HepG2 (cell line): ENCODE measurements at regions not wholly inside any gene's neighbourhood (a gene's known extent, or its start where the extent isn't known, plus 50 kb on each side); places are given as distances from the start of the nearest gene placed in this dataset.

Experiments
- CCAR2 ChIP-seq: fragments of 200-400 bp; formaldehyde crosslinking; optimal IDR thresholded peaks from 2 replicates; pipeline ENCODE3; 2018; ENCODE audit warnings: low read depth, mild to moderate bottlenecking, low read length, moderate library complexity
- CSRNP1 ChIP-seq: sonication (generic); formaldehyde crosslinking; IDR thresholded peaks from 2 replicates; pipeline ENCODE4 v1.8.1; 2023; ENCODE audit warnings: mild to moderate bottlenecking, missing genetic modification reagents
- EEA1 ChIP-seq: sonication (generic); formaldehyde crosslinking; IDR thresholded peaks from 2 replicates; pipeline ENCODE4 v1.5.1; 2020; ENCODE audit warnings: mild to moderate bottlenecking, missing genetic modification reagents, borderline replicate concordance
- GFI1 ChIP-seq: sonication (generic); formaldehyde crosslinking; IDR thresholded peaks from 2 replicates; pipeline ENCODE4 v1.5.0; 2020; ENCODE audit warnings: missing genetic modification reagents, mild to moderate bottlenecking, borderline replicate concordance
- HMG20A ChIP-seq: IDR thresholded peaks from 2 replicates; pipeline ENCODE4 v1.6.1; 2016; ENCODE audit warnings: borderline replicate concordance
- IRF9 ChIP-seq: sonication (generic); formaldehyde crosslinking; IDR thresholded peaks from 2 replicates; pipeline ENCODE4 v1.8.0; 2022; ENCODE audit warnings: missing genetic modification reagents, mild to moderate bottlenecking, borderline replicate concordance
- JDP2 ChIP-seq: sonication (generic); formaldehyde crosslinking; IDR thresholded peaks from 2 replicates; pipeline ENCODE4 v1.8.1; 2022; ENCODE audit warnings: missing genetic modification reagents, borderline replicate concordance
- NFYC ChIP-seq: IDR thresholded peaks from 2 replicates; pipeline ENCODE4 v1.6.1; 2016; ENCODE audit warnings: missing genetic modification reagents, missing compliant biosample characterization
- PHF5A ChIP-seq: IDR thresholded peaks from one replicate; pipeline ENCODE4 v1.6.1; 2018; ENCODE audit warnings: low read depth, missing genetic modification reagents; ENCODE audit not compliant: unreplicated experiment
- PREB ChIP-seq: sonication (generic); formaldehyde crosslinking; IDR thresholded peaks from 2 replicates; pipeline ENCODE4 v1.4.0; 2020; ENCODE audit warnings: missing genetic modification reagents
- PRMT3 ChIP-seq: sonication (generic); formaldehyde crosslinking; IDR thresholded peaks from 2 replicates; pipeline ENCODE4 v1.8.1; 2022; ENCODE audit warnings: low read depth, mild to moderate bottlenecking, moderate library complexity, missing genetic modification reagents, borderline replicate concordance
- REXO4 ChIP-seq: sonication (generic); formaldehyde crosslinking; IDR thresholded peaks from 2 replicates; pipeline ENCODE4 v1.8.0; 2022; ENCODE audit warnings: missing genetic modification reagents, mild to moderate bottlenecking, borderline replicate concordance
- SPEN ChIP-seq: sonication (generic); formaldehyde crosslinking; IDR thresholded peaks from 2 replicates; pipeline ENCODE4 v1.5.1; 2020; ENCODE audit warnings: low read depth, mild to moderate bottlenecking, missing genetic modification reagents
- UBTF ChIP-seq: sonication (generic); formaldehyde crosslinking; IDR thresholded peaks from 2 replicates; pipeline ENCODE4 v1.4.0; 2020; ENCODE audit warnings: mild to moderate bottlenecking, missing genetic modification reagents
- ZBTB1 ChIP-seq: sonication (generic); formaldehyde crosslinking; IDR thresholded peaks from 2 replicates; pipeline ENCODE4 v1.4.0; 2020; ENCODE audit warnings: missing genetic modification reagents, borderline replicate concordance
- ZBTB25 ChIP-seq: IDR thresholded peaks from 2 replicates; pipeline ENCODE4 v1.6.1; 2018; ENCODE audit warnings: missing genetic modification reagents
- ZC3H13 ChIP-seq: sonication (generic); formaldehyde crosslinking; IDR thresholded peaks from 2 replicates; pipeline ENCODE4 v1.8.1; 2023; ENCODE audit warnings: mild to moderate bottlenecking, missing genetic modification reagents, moderate library complexity
- ZNF12 ChIP-seq: sonication (generic); formaldehyde crosslinking; IDR thresholded peaks from 2 replicates; pipeline ENCODE4 v1.5.0; 2020; ENCODE audit warnings: missing genetic modification reagents
- ZNF589 ChIP-seq: sonication (generic); formaldehyde crosslinking; conservative IDR thresholded peaks from 2 replicates; pipeline ENCODE4 v1.8.0; 2022; ENCODE audit warnings: mild to moderate bottlenecking, moderate library complexity, missing genetic modification reagents
- ZNF605 ChIP-seq: sonication (generic); formaldehyde crosslinking; IDR thresholded peaks from 2 replicates; pipeline ENCODE4 v1.8.0; 2022; ENCODE audit warnings: mild to moderate bottlenecking, missing genetic modification reagents
- ZNF616 ChIP-seq: sonication (generic); formaldehyde crosslinking; IDR thresholded peaks from 2 replicates; pipeline ENCODE4 v1.5.0; 2020; ENCODE audit warnings: low read depth, mild to moderate bottlenecking, missing genetic modification reagents
- ZNF749 ChIP-seq: sonication (generic); formaldehyde crosslinking; IDR thresholded peaks from 2 replicates; pipeline ENCODE4 v1.8.0; 2022; ENCODE audit warnings: mild to moderate bottlenecking, missing genetic modification reagents, moderate library complexity, borderline replicate concordance
- ZNF780A ChIP-seq: sonication (generic); formaldehyde crosslinking; IDR thresholded peaks from 2 replicates; pipeline ENCODE4 v1.8.0; 2022; ENCODE audit warnings: mild to moderate bottlenecking, missing genetic modification reagents, moderate library complexity

GRCh38 chr16:86664522-86665318, 86.4 kb downstream of the FOXL1 start (continued):
- TF ChIP-seq GFI1 (CRISPR knock-in tag) (no peak), SPEN (no peak), ZNF589 (CRISPR knock-in tag) (no peak), CSRNP1 (CRISPR knock-in tag) (no peak), PRMT3 (CRISPR knock-in tag) (no peak), UBTF (CRISPR knock-in tag) (no peak), ZNF616 (CRISPR knock-in tag) (no peak), PREB (no peak), ZC3H13 (CRISPR knock-in tag) (no peak), JDP2 (no peak), CCAR2 (no peak), ZNF749 (CRISPR knock-in tag) (no peak), ZNF605 (CRISPR knock-in tag) (no peak), PHF5A (CRISPR knock-in tag) (no peak), REXO4 (no peak), HMG20A (peak; percentile 73; the same call in 1 of the 2 replicates), ZNF12 (CRISPR knock-in tag) (no peak), ZBTB1 (CRISPR knock-in tag) (no peak), EEA1 (no peak), NFYC (CRISPR knock-in tag) (no peak), ZBTB25 (CRISPR knock-in tag) (no peak), ZNF780A (CRISPR knock-in tag) (no peak), IRF9 (no peak)
